Fibroblast of mammary gland (primary cell): ENCODE measurements at regions not wholly inside any gene's neighbourhood (a gene's known extent, or its start where the extent isn't known, plus 50 kb on each side); places are given as distances from the start of the nearest gene placed in this dataset.

Source experiments
- DNase-seq: peaks from one replicate; pipeline ENCODE4 v3.0.0-alpha.2; 2010; ENCODE audit warnings: low read depth
- H3K4me3 ChIP-seq: 2 replicates; pipeline ENCODE4 v1.5.1; 2011; ENCODE audit warnings: low read depth, mild to moderate bottlenecking, low read length, moderate library complexity; ENCODE audit not compliant: control insufficient read depth
- CTCF ChIP-seq: conservative IDR thresholded peaks from 2 replicates; pipeline ENCODE4 v1.5.1; 2011; ENCODE audit warnings: low read depth, low read length, inconsistent platforms; ENCODE audit not compliant: control insufficient read depth, insufficient read depth

GRCh38 chr3:13209634-13209997 is 136.4 kb upstream of the IQSEC1 start:
- TF ChIP-seq CTCF: no peak
- H3K4me3 ChIP-seq: no peak overlapping the region
- no peak for DNase-seq

DNA sequence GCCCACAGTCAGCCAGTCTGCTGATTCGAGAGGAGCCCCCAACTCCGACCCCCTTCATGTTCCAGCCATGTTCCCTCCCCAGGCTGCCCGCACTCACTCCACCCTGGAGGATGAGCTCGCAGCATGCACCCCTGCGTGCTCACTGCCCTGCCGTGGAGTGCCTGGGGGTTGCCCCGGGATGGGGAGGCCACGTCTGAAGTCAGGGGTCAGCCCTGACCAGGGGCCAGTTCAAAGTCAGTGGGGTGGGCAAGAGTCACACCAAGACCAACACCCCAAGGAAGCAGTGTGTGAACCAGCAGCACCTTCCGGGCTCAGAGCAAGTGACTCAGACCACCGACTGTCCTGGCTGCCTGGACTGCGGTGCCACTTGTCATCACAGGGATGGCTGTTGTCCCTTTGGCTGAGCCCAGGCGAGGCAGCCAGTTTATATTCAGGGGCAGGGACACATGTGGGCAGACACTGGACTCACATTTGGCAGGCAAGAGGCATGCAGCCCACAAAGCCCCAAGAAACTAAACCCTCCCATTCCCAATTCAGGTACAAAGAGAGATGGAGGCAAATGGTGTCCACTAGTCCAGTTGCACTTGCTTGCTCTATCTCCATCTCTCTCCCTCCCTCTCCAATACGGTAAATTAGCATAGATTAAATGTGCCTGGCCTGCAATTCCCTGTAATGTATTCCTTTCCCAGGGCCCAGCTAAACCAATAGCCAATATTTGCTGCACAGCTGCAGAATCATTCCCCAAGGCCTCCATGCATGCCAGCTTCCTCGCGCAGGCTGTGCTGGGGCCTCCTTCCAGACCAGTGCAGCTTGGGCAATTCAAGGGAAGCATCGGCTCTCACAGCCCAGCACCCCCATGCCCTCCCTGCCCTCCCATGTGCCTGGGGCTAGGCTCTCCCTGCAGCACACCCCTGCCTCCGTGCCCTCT is 135.7 kb upstream of the IQSEC1 start:
- H3K4me3 ChIP-seq: no peak overlapping the region

GRCh38 chr3:13207975-13208705 is 134.9 kb upstream of the IQSEC1 start:
- no peak for DNase-seq
- TF ChIP-seq CTCF: no peak
- no peak overlapping the region for H3K4me3 ChIP-seq

More for the DNA sequence above, 135.7 kb upstream of the IQSEC1 start:
- DNase-seq: no peak
- no peak for TF ChIP-seq CTCF

DNA sequence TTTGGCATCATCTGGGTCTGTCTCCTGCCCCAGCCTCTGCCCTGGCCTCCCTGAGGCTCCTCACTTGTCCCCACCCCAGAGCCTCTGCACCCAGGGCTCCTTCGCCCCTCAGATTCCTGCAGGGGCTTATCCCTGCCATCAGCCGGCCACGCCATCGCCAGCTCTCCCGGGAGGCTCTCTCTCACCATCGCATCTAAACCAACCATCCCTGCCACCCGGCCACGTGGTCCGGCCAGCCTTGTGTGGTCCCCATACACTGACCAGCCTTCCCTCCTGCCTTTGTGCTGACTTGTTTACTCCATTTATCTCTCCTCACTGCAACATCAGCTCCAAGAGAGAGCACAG is 134.3 kb upstream of the IQSEC1 start:
- no peak for TF ChIP-seq CTCF
- no peak overlapping the region for H3K4me3 ChIP-seq
- no peak for DNase-seq

DNA sequence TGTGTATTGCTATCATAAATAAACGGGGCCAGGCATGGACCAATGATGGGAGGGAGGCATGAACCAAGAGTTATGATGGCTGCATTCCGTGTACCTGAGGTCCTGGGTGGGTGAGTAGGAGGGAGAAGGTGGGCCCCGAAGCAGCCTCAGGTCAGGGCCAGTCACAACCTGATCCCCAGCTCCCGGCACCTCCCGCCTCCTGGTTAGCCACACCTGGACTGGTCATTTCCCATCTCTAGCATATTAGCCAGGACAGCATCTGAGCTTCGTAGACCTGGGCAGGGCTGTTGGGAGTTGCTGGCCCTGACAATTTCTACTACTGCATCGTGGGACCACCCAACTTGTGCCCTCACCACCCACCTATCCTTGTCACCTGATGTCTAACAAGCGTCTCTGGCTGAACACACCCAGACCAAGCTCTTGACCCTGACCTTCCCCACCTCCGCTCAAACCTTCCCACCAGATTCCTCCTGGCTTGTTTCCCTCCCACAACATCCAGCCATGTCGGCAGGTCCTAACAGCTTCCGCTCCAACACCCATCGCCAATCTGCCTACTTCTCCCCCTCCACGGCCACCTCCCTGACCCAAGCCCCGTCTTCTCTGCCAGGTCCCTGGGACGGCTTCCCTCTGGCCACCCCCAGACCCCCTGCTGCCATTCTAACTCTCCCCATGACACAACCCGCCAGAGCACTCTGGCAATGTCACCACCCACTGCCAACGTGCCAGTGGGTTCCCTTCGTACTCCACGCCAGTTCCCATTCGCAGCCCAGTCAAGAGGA is 133.8 kb upstream of the IQSEC1 start:
- DNase-seq: no peak
- no peak overlapping the region for H3K4me3 ChIP-seq
- no peak for TF ChIP-seq CTCF

DNA sequence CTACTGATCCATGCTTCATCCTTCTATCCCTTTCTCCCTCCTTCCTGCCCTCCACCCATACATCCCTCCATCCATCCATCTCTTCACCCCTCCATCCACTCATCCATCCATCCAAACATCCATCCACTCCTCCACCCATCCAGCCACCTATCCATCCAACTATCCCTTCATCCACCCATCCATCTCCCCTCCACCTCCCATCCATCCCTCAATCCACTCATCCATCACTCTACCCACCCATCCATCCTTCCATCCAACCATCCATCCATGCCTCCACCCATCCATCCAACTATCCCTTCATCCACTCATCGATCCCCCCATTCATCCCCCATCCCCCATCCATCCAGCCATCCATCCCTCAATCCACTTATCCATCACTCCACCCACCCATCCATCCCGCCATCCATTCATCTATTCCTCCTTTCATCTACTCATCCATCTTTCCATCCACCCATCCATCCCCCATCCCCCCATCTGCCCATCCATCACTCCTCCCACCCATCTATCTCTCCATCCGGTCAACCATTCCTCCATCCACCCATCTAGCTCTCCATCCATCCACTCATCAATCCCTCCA is 132.4 kb upstream of the IQSEC1 start:
- TF ChIP-seq CTCF: no peak
- DNase-seq: no peak
- no peak overlapping the region for H3K4me3 ChIP-seq
